Activated CD4-positive, alpha-beta memory T cell treated with anti-CD3 and anti-CD28 coated beads for 36 hours (primary cell): ENCODE measurements at regions not wholly inside any gene's neighbourhood (a gene's known extent, or its start where the extent isn't known, plus 50 kb on each side); places are given as distances from the start of the nearest gene placed in this dataset.

ENCODE experiments used
- CTCF ChIA-PET: fragments of 350-600 bp; sonication (Branson Sonifier 250); formaldehyde crosslinking; loops from one replicate; lab custom pipeline; 2021; ENCODE audit warnings: antibody characterized with exemption, inconsistent platforms; lab: Charles Lee
- POLR2A ChIA-PET: fragments of 350-600 bp; sonication (Branson Sonifier 250); formaldehyde crosslinking; loops from one replicate; lab custom pipeline; 2021; ENCODE audit warnings: antibody characterized with exemption; lab: Charles Lee
- DNase-seq: peaks from one replicate; pipeline ENCODE4 v3.0.0-alpha.2; 2020
- H3K27ac Mint-ChIP-seq: one replicate; pipeline ENCODE4 v1.8.0; 2021; ENCODE audit warnings: mixed read lengths
- H3K27me3 Mint-ChIP-seq: one replicate; pipeline ENCODE4 v1.8.0; 2021; ENCODE audit warnings: mixed read lengths
- H3K36me3 Mint-ChIP-seq: one replicate; pipeline ENCODE4 v1.8.0; 2021; ENCODE audit warnings: mixed read lengths
- H3K4me1 Mint-ChIP-seq: one replicate; pipeline ENCODE4 v1.8.0; 2021; ENCODE audit warnings: low read depth, mixed read lengths
- H3K4me3 Mint-ChIP-seq: one replicate; pipeline ENCODE4 v1.8.0; 2021; ENCODE audit warnings: mild to moderate bottlenecking, mixed read lengths
- H3K9me3 Mint-ChIP-seq: one replicate; pipeline ENCODE4 v1.8.0; 2021; ENCODE audit warnings: mixed read lengths
- intact Hi-C: fragments of 100-400 bp; cut with micrococcal nuclease; formaldehyde crosslinking; loops from one replicate; pipeline ENCODE4 v1.15.1; 2023

DNA sequence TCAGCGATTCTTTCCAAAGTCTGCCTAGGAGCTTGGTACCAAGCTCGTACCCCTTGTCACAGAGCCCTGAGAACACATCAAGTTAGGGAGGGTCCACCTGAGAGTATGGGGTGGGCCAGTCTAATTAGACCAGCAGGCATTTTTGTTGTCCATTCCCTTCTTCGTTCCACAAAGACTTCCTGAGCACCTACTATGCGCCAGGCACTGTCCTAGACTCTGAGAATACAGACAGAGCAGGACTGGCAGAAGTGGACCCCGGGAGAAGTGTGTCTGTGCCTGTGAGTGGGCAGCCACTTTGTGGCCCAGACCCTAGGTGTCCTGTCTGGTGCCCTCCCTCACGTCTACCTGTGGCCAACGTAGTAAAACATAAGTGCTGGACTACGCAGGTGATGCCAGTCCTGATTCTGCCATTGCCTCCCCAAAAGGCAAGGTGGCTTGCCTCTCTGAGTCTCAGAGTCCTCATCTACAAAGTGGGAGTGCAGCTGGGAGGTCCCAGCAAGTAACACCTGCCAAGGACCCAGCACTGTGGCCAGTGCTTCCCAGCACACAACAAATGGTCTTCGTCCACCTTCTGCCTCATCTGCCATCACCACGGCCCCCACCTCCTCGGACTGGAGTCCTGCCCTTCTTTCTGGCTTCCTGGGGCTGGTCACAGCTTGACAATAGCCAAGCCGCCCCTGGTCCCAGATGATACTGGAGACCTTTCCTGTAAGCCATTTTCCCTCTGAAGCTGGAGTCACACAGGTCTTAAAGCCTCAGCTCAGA is 54.3 kb upstream of the DUSP5 start:
- Mint-ChIP-seq H3K27me3 (no peaks in the 10 kb centered on the region), H3K27ac (no peak overlapping the region), H3K36me3 (no peaks in the 10 kb centered on the region), H3K4me1 (peaks cover 9% of the 10 kb centered on the region), H3K9me3 (no peaks in the 10 kb centered on the region), H3K4me3 (no peak overlapping the region)
- intact Hi-C loops = loop anchor here (2.0 kb wide), 1 partner anchor 13 kb away; no protein-coding TSS in a partner anchor
- ChIA-PET CTCF (no interaction called here), POLR2A (no interaction called here)
- peak; percentile 7 for DNase-seq

- intact Hi-C loops = no loop called here
- CTCF ChIA-PET = no interaction called here
- H3K27ac Mint-ChIP-seq = no peak overlapping the region
These were observed 53.7 kb upstream of the DUSP5 start for GRCh38 chr10:110444004-110444337.

GRCh38 chr10:110445871-110446270 is 51.8 kb upstream of the DUSP5 start:
- Mint-ChIP-seq H3K27me3 (no peaks in the 10 kb centered on the region), H3K9me3 (no peaks in the 10 kb centered on the region), H3K4me3 (no peak overlapping the region), H3K36me3 (no peaks in the 10 kb centered on the region), H3K27ac (no peak overlapping the region), H3K4me1 (peaks cover 9% of the 10 kb centered on the region)
- no peak for DNase-seq
- intact Hi-C loops = no loop called here
- ChIA-PET CTCF (no interaction called here), POLR2A (no interaction called here)

More at GRCh38 chr10:110444004-110444337, 53.7 kb upstream of the DUSP5 start:
- peak; percentile 3 for DNase-seq
- Mint-ChIP-seq H3K27me3 (no peaks in the 10 kb centered on the region), H3K4me1 (peaks cover 9% of the 10 kb centered on the region), H3K9me3 (no peaks in the 10 kb centered on the region), H3K4me3 (no peak overlapping the region), H3K36me3 (no peaks in the 10 kb centered on the region)
- POLR2A ChIA-PET = no interaction called here

DNA sequence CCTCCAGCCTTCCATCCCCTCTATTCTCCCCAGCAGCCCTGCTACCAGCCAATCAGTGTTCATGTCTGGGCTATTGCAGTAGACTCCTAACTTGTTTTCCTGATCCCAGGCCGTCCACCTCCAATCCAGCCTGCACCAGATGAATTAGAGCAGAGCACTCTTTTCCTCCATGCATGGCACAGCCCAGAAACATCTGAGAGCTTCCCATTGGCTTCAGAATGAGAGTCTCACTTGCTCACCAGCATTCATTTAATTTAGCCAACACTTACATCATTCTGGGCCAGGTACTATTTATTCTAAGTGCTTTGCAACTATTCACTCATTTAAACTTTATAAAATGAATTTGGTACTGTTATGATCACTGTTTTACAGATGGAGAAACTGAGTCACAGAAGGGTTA is 51.4 kb upstream of the DUSP5 start:
- Mint-ChIP-seq H3K27ac (no peak overlapping the region), H3K9me3 (no peaks in the 10 kb centered on the region), H3K27me3 (no peaks in the 10 kb centered on the region), H3K4me3 (no peak overlapping the region), H3K36me3 (no peaks in the 10 kb centered on the region), H3K4me1 (peaks cover 9% of the 10 kb centered on the region)
- POLR2A ChIA-PET = interaction anchor here (0.6 kb wide), 1 partner anchor 141 kb away, joined by 3 read pairs; no protein-coding TSS in a partner anchor
- CTCF ChIA-PET = no interaction called here
- intact Hi-C loops = no loop called here
- DNase-seq = no peak

DNA sequence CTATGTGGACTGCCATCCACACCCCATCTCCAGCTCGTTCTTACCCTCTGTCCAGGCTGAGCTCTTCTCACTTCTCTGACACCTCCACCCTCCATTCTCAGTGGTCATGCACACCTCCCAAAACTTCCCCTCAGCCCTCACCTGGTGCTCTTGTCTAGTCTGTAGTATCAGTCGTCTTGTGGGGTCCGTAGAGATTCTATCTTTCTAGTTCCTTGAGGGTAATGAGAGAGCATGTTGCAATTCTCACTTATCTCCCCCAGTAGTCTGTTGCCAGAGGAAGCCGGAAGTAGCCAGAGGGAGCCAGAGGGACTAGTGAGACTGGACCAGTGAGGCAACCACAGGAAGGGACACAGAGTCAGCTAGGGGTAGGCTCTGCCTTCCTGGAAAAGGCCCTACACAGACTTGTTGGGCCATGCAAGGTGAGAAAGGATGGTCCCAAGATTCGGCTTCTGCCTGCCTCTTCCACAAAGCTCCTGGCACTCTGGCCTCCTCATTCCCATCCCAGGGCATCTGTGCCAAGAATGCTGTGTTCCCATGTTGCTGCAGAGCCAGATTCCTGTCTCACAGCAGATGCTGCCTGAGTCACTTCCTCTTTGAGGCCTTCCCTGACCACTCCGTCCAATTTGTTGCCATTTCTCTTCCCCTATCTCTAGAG is 50.6 kb upstream of the DUSP5 start:
- CTCF ChIA-PET = no interaction called here
- H3K36me3 Mint-ChIP-seq = no peaks in the 10 kb centered on the region
- no peak overlapping the region for H3K27ac Mint-ChIP-seq
- no peak overlapping the region for H3K4me3 Mint-ChIP-seq
- POLR2A ChIA-PET = interaction anchor here (0.6 kb wide), 1 partner anchor 142 kb away, joined by 3 read pairs; no protein-coding TSS in a partner anchor
- no peak for DNase-seq
- no peaks in the 10 kb centered on the region for H3K27me3 Mint-ChIP-seq
- intact Hi-C loops = no loop called here
- H3K9me3 Mint-ChIP-seq = no peaks in the 10 kb centered on the region
- H3K4me1 Mint-ChIP-seq = peaks cover 3% of the 10 kb centered on the region

- no peaks in the 10 kb centered on the region for H3K27me3 Mint-ChIP-seq
- no peaks in the 10 kb centered on the region for H3K36me3 Mint-ChIP-seq
- H3K4me3 Mint-ChIP-seq = no peak overlapping the region
- H3K27ac Mint-ChIP-seq = no peak overlapping the region
- ChIA-PET POLR2A (no interaction called here), CTCF (no interaction called here)
- no peaks in the 10 kb centered on the region for H3K4me1 Mint-ChIP-seq
- intact Hi-C loops = no loop called here
- no peaks in the 10 kb centered on the region for H3K9me3 Mint-ChIP-seq
- DNase-seq = no peak
These were observed 49.8 kb upstream of the DUSP5 start for GRCh38 chr10:110447886-110448285.
